Right renal cortex interstitium (tissue), 3 donors: ENCODE measurements at regions not wholly inside any gene's neighbourhood (a gene's known extent, or its start where the extent isn't known, plus 50 kb on each side); places are given as distances from the start of the nearest gene placed in this dataset.

ENCODE experiments used
- DNase-seq, 3 donors: peaks; one replicate each; pipeline ENCODE4 v3.0.0-alpha.2; 2013; ENCODE audit warnings: low read depth in 3 of 3, low spot score in 2 of 3

DNA sequence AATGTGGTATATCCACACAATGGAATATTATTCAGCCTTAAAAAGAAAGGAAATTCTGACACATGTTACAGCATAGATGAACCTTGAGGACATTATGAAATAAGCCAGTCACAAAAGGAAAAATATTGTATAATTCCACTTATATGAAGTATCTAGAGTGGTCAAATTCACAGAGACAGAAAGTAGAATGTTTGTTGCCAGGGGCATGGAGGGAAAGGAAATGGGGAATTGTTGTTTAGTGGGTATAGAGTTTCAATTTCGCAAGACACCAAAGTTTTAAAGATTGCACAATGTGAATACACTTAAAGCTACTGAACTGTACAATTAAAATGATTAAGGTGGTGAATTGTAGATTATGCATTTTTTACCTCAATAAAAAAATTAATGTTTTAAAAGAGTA, 92.9 kb downstream of the TXNL1 start:
- no peak for DNase-seq

GRCh38 chr18:56542476-56542875, 95.9 kb downstream of the TXNL1 start:
- DNase-seq, result no peak

- DNase-seq, result no peak
Measured at GRCh38 chr18:56541793-56542192, 96.6 kb downstream of the TXNL1 start.

- DNase-seq, result no peak
Measured at GRCh38 chr18:56541340-56541739, 97.1 kb downstream of the TXNL1 start.

- no peak for DNase-seq
Measured at GRCh38 chr18:56538746-56539145, 99.6 kb downstream of the TXNL1 start.

GRCh38 chr18:56532176-56532840, 106.1 kb downstream of the TXNL1 start:
- no peak for DNase-seq

GRCh38 chr18:56522816-56523215, 115.6 kb downstream of the TXNL1 start:
- no peak for DNase-seq

- DNase-seq, result no peak
Measured at GRCh38 chr18:56521263-56521662, 117.1 kb downstream of the TXNL1 start.

DNA sequence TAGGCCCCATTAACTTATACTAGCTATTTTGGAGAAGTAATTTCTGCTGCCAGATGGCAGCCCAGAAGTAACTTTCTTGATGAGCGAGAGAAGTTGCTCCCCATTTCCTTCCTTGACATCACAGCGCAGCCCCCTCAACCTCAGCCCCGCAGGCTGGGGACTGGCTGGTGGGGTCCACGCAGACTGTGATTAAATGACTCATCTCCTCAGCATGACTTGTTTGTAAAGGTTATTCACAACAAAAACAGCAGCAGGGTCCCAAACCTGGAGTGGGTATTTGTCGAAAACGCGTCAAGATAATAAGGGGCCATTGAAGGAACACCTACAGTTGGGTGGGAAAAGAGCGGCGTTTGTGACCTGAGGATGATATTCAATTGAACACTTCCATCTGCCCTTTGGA, 120.6 kb downstream of the TXNL1 start:
- no peak for DNase-seq

- DNase-seq, result no peak
Measured at GRCh38 chr18:56517196-56517595, 121.2 kb downstream of the TXNL1 start.

- peak in 1 of 3 donors; percentile 24 for DNase-seq
Measured at GRCh38 chr18:56516789-56517188, 121.6 kb downstream of the TXNL1 start.

DNA sequence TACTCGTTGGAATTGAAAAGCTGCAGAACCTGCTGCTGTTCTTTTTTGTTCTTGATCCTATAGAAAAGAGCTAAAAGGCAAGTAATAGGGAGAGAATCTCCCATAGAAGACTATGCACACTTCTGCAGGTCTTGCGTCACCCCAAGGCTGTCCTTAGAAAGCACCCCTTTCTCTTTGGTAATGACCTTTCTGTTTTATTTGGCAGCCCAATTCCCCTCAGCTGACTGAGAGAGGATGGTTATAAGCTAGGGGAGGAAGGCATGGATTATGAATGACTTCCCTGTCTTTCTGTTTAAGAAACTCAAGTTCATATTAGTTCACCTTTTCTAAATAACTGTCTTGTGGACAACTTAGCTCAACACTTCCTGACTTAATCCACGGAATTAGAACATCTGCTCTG, 122.9 kb downstream of the TXNL1 start:
- DNase-seq, result no peak

- DNase-seq, result no peak
Measured at GRCh38 chr18:56511996-56512395, 126.4 kb downstream of the TXNL1 start.

- DNase-seq, result no peak
Measured at GRCh38 chr18:56510108-56510507, 128.3 kb downstream of the TXNL1 start.

DNA sequence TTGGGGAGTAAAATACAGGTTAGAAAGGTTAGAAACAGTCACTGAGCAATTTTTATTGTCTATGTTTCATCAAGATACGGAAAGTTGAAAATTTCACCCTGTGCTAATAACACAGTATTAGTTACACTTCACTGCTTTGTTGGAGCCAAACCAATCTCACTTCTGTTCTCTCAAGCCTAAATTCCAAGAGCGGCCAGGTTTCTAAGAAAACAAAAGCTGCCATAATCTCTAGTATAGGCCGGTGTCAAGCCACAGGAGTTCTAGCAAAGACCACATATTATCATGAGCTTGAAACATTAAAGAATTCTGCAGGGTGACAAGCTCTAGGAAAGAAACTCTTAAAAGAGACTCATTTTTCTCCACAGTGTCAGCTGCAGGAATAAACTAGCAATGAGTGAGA, 128.7 kb downstream of the TXNL1 start:
- DNase-seq, result peak in 2 of 3 donors; percentile 15 to 33

- no peak for DNase-seq
Measured at GRCh38 chr18:56508370-56509036, 129.9 kb downstream of the TXNL1 start.

GRCh38 chr18:56505971-56506370, 132.4 kb downstream of the TXNL1 start:
- no peak for DNase-seq

GRCh38 chr18:56505293-56505692, 133.1 kb downstream of the TXNL1 start:
- DNase-seq, result no peak

- DNase-seq, result no peak
Measured at GRCh38 chr18:56501896-56502295, 136.5 kb downstream of the TXNL1 start.

- DNase-seq, result no peak
Measured at GRCh38 chr18:56495884-56496283, 142.5 kb downstream of the TXNL1 start.

GRCh38 chr18:56493531-56493930, 144.9 kb downstream of the TXNL1 start:
- no peak for DNase-seq

DNA sequence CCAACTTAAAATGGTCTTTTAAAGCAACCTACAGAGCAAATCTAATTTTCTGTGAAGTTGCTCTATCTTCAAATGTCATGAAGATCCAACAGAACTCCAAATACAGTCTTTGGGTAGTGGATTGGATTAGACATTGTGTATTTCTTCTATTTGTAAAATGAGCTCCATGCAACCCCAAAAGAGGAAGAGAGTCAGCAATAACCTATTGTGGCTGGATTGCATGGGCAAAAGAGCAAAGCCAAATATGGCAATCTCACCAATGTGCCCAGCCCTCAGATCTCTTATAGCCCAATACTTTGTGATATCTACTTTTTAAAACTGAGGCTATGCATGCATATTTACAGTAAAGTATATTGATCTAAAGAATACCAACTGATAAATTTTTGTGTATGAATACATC, 146.3 kb downstream of the TXNL1 start:
- DNase-seq, result no peak

- no peak for DNase-seq
Measured at GRCh38 chr18:56490942-56491341, 147.4 kb downstream of the TXNL1 start.
